K562 (cell line): ENCODE measurements at regions not wholly inside any gene's neighbourhood (a gene's known extent, or its start where the extent isn't known, plus 50 kb on each side); places are given as distances from the start of the nearest gene placed in this dataset.

Experiments used
- ATAC-seq: fragments of 200-7000 bp; cut with Tn5 transposase; 3 replicates; pipeline ENCODE4 v1.9.1; 2020; ENCODE audit warnings: moderate library complexity
- BruUV-seq: library from RNA; stranded (reverse); fragments of 400-500 nt; replicated peaks from 2 replicates; lab custom pipeline; 2021; lab: Mats Ljungman, UMichigan
- CTCF ChIA-PET: fragments of 300-600 bp; formaldehyde crosslinking; extraction: SDS; loops from one replicate; lab custom pipeline; 2021; ENCODE audit warnings: low intra/inter-chr PET ratio; lab: Yijun Ruan, JAX
- POLR2A ChIA-PET: fragments of 300-600, 350-650 bp; sonication (Branson Sonifier 250); formaldehyde crosslinking; extraction: SDS; loops from one replicate; lab custom pipeline; 2021; ENCODE audit warnings: antibody characterized with exemption, inconsistent platforms; lab: Yijun Ruan, JAX
- DNase-seq, 4 experiments: peaks; one replicate each; pipeline versions ENCODE4 v3.0.0 to v3.0.0-alpha.2; 2011 to 2018; ENCODE audit warnings: low spot score in 3 of 4, mixed read lengths in 3 of 4; ENCODE audit errors: extremely low read depth in 1 of 4
- FAIRE-seq: peaks from 2 replicates; lab custom pipeline; 2011; peaks lifted over from hg19 to GRCh38; lab: Jason Lieb, UNC
- H2AFZ ChIP-seq: 2 replicates; pipeline ENCODE4 v1.6.0; 2011; ENCODE audit warnings: low read depth, low read length, control low read depth, inconsistent platforms
- H3K27ac ChIP-seq: fragments of 200-600 bp; 3 replicates; pipeline ENCODE4 v1.8.0; 2011; ENCODE audit warnings: low read depth, mild to moderate bottlenecking, control low read depth, inconsistent platforms, low read length, moderate library complexity, mixed read lengths; ENCODE audit errors: extremely low read depth
- H3K27me3 ChIP-seq, 2 experiments: fragments of 300-600 bp in 1 of 2; 2 replicates in 1 of 2; 3 replicates in 1 of 2; pipeline versions ENCODE4 v1.6.0 to v1.8.0; 2011; ENCODE audit warnings: inconsistent platforms in 2 of 2, low read length in 2 of 2, mild to moderate bottlenecking in 1 of 2, mixed read lengths in 1 of 2, moderate library complexity in 1 of 2; ENCODE audit not compliant: control insufficient read depth in 2 of 2, insufficient read depth in 2 of 2
- H3K36me3 ChIP-seq: fragments of 300-600 bp; 3 replicates; pipeline ENCODE4 v1.8.0; 2011; ENCODE audit warnings: mild to moderate bottlenecking, low read length, inconsistent platforms; ENCODE audit not compliant: control insufficient read depth, insufficient read depth
- H3K4me1 ChIP-seq, 2 experiments: fragments of 200-600 bp in 1 of 2; replicated peaks in 1 of 2; 2 replicates in 1 of 2; 3 replicates in 1 of 2; pipeline versions ENCODE4 v1.5.1 to v1.8.0; 2011; ENCODE audit warnings: inconsistent platforms in 2 of 2, low read length in 2 of 2, mild to moderate bottlenecking in 1 of 2, mixed read lengths in 1 of 2, moderate library complexity in 1 of 2; ENCODE audit not compliant: control insufficient read depth in 2 of 2, insufficient read depth in 2 of 2
- H3K4me2 ChIP-seq: 2 replicates; pipeline ENCODE4 v1.6.1; 2011; ENCODE audit warnings: low read length, control low read depth, inconsistent platforms, mixed read lengths; ENCODE audit not compliant: insufficient read depth
- H3K4me3 ChIP-seq: fragments of 200-600 bp; sonication (generic), shearing (Covaris generic); 2 replicates; pipeline ENCODE4 v1.5.1; 2016; ENCODE audit warnings: control low read depth, inconsistent platforms
- H3K79me2 ChIP-seq: fragments of 200-600 bp; 3 replicates; pipeline ENCODE4 v1.8.0; 2011; ENCODE audit warnings: low read length, inconsistent platforms; ENCODE audit not compliant: control insufficient read depth, insufficient read depth
- H3K9ac ChIP-seq, 2 experiments: 2 replicates each; pipeline versions ENCODE4 v1.6.0 to v1.6.1; 2011; ENCODE audit warnings: low read depth in 2 of 2, low read length in 2 of 2, control low read depth in 1 of 2, inconsistent platforms in 1 of 2, mild to moderate bottlenecking in 1 of 2, mixed read lengths in 1 of 2; ENCODE audit not compliant: insufficient read depth in 1 of 2
- H3K9me1 ChIP-seq: one replicate; pipeline ENCODE4 v1.6.0; 2011; ENCODE audit warnings: inconsistent platforms, mild to moderate bottlenecking, low read length, moderate library complexity; ENCODE audit not compliant: control insufficient read depth, insufficient read depth
- H3K9me3 ChIP-seq: replicated peaks from 2 replicates; pipeline ENCODE4 v1.5.1; 2011; ENCODE audit warnings: low read depth, low read length, inconsistent platforms; ENCODE audit not compliant: control insufficient read depth, insufficient read depth
- H4K20me1 ChIP-seq: replicated peaks from 2 replicates; pipeline ENCODE4 v1.6.1; 2011; ENCODE audit warnings: low read length, inconsistent platforms, mixed read lengths; ENCODE audit not compliant: control insufficient read depth, insufficient read depth
- ARID1B ChIP-seq: fragments of 450-650 bp; IDR thresholded peaks from 2 replicates; pipeline ENCODE4 v1.6.1; 2016; ENCODE audit warnings: antibody characterized with exemption, mild to moderate bottlenecking, inconsistent platforms
- C11orf30 ChIP-seq: fragments of 450-650 bp; IDR thresholded peaks from 2 replicates; pipeline ENCODE4 v1.6.1; 2016; ENCODE audit warnings: low read depth, mild to moderate bottlenecking
- CEBPZ ChIP-seq: fragments of 150-350 bp; IDR thresholded peaks from 2 replicates; pipeline ENCODE4 v1.6.1; 2014; ENCODE audit warnings: low read depth, mild to moderate bottlenecking, low read length, borderline replicate concordance
- CHD2 ChIP-seq: IDR thresholded peaks from 2 replicates; pipeline ENCODE4 v1.6.1; 2011; ENCODE audit warnings: low read depth, low read length
- DIDO1 ChIP-seq: fragments of 450-650 bp; IDR thresholded peaks from 2 replicates; pipeline ENCODE4 v1.6.1; 2016; ENCODE audit warnings: low read depth, missing biosample characterization, missing genetic modification characterization
- HMBOX1 ChIP-seq: sonication (generic); IDR thresholded peaks from 2 replicates; pipeline ENCODE4 v1.6.1; 2016
- KLF6 ChIP-seq: fragments of 250-450 bp; sonication (Bioruptor Pico); IDR thresholded peaks from 2 replicates; pipeline ENCODE4 v1.4.0; 2020; ENCODE audit warnings: mild to moderate bottlenecking, moderate library complexity, borderline replicate concordance
- L3MBTL2 ChIP-seq: fragments of 450-650 bp; IDR thresholded peaks from 2 replicates; pipeline ENCODE4 v1.6.1; 2016; ENCODE audit warnings: mild to moderate bottlenecking, moderate library complexity
- NFE2L1 ChIP-seq: fragments of 450-650 bp; IDR thresholded peaks from 2 replicates; pipeline ENCODE4 v1.6.1; 2016; ENCODE audit warnings: missing genetic modification characterization, low read depth, mild to moderate bottlenecking, missing compliant biosample characterization, moderate library complexity, borderline replicate concordance
- PHB ChIP-seq: fragments of 250-450 bp; sonication (Bioruptor Pico); IDR thresholded peaks from 2 replicates; pipeline ENCODE4 v1.5.0; 2021
- SIRT6 ChIP-seq: IDR thresholded peaks from one replicate; pipeline ENCODE4 v1.6.1; 2012; ENCODE audit warnings: low read depth, mild to moderate bottlenecking, control low read depth, inconsistent platforms, low read length, moderate library complexity
- SNIP1 ChIP-seq: fragments of 450-650 bp; IDR thresholded peaks from 2 replicates; pipeline ENCODE4 v1.7.1; 2017; ENCODE audit warnings: low read depth, mild to moderate bottlenecking
- SOX6 ChIP-seq: fragments of 450-650 bp; IDR thresholded peaks from 2 replicates; pipeline ENCODE4 v1.6.1; 2014; ENCODE audit warnings: mild to moderate bottlenecking
- TAL1 ChIP-seq: fragments of 450-650 bp; IDR thresholded peaks from 2 replicates; pipeline ENCODE4 v1.6.1; 2016; ENCODE audit warnings: mild to moderate bottlenecking
- TEAD4 ChIP-seq, 2 experiments: sonication (generic) in 1 of 2; formaldehyde crosslinking in 1 of 2; IDR thresholded peaks; 2 replicates each; pipeline versions ENCODE4 v1.6.1 to v1.8.0; 2012 to 2022; ENCODE audit warnings: borderline replicate concordance in 1 of 2, inconsistent platforms in 1 of 2, low read length in 1 of 2, mild to moderate bottlenecking in 1 of 2, missing genetic modification reagents in 1 of 2
- THRB ChIP-seq: fragments of 450-650 bp; formaldehyde crosslinking; conservative IDR thresholded peaks from 2 replicates; pipeline ENCODE4 v1.4.0; 2022; ENCODE audit warnings: mild to moderate bottlenecking, missing genetic modification characterization
- XRCC3 ChIP-seq: fragments of 450-650 bp; IDR thresholded peaks from 2 replicates; pipeline ENCODE4 v1.6.1; 2017; ENCODE audit warnings: mild to moderate bottlenecking, moderate library complexity
- ZEB2 ChIP-seq: fragments of 450-650 bp; IDR thresholded peaks from 2 replicates; pipeline ENCODE4 v1.6.1; 2016
- ZNF316 ChIP-seq: fragments of 450-650 bp; IDR thresholded peaks from 2 replicates; pipeline ENCODE4 v1.6.1; 2016
- ZSCAN32 ChIP-seq: fragments of 450-650 bp; formaldehyde crosslinking; IDR thresholded peaks from 2 replicates; pipeline ENCODE4 v1.4.0; 2020; ENCODE audit warnings: mild to moderate bottlenecking, moderate library complexity
- WGBS: fragments of 100-300 bp; shearing (Covaris generic); methylation state at CpG from one replicate; pipeline ENCODE4 v1.1.6; 2016; ENCODE audit warnings: low coverage, mixed read lengths; ENCODE audit not compliant: insufficient coverage; ENCODE audit errors: missing lambda C conversion rate; 5-methylcytosine and 5-hydroxymethylcytosine counted together
- in situ Hi-C: fragments of 300-500 bp; cut with MboI; formaldehyde crosslinking; loops from 4 replicates; pipeline ENCODE4 v1.15.0; 2018; ENCODE audit warnings: inconsistent platforms, mixed read lengths
- intact Hi-C: fragments of 100-400 bp; cut with micrococcal nuclease; formaldehyde crosslinking; loops from 2 replicates; pipeline ENCODE4 v1.14.2; 2022

GRCh38 chr17:22461460-22462145 is 769.3 kb downstream of the KCNJ18 start:
- 2% methylated on average over 10 of the region's 14 CpGs for WGBS
- no peak for FAIRE-seq
- in situ Hi-C loops: no loop called here
- Histone ChIP-seq H3K27me3 (peaks cover 0 to 9% of the 10 kb centered on the region in 2 experiments; a peak in 1 of 5 replicates), H4K20me1 (no peaks in the 10 kb centered on the region), H3K27ac (no peak overlapping the region), H3K36me3 (no peaks in the 10 kb centered on the region), H3K9me3 (no peaks in the 10 kb centered on the region), H3K4me1 (no peaks in the 10 kb centered on the region; a peak in 2 of 5 replicates), H3K4me3 (no peak overlapping the region), H3K9ac (no peak overlapping the region), H3K4me2 (no peak overlapping the region), H2AFZ (no peak overlapping the region), H3K79me2 (no peaks in the 10 kb centered on the region), H3K9me1 (no peaks in the 10 kb centered on the region)
- peak in 3 of 4 experiments; percentile 7 to 78 (median 21) for DNase-seq
- ChIA-PET POLR2A (no interaction called here), CTCF (no interaction called here)
- peak; percentile 79 for ATAC-seq
- intact Hi-C loops: no loop called here
- no TSS peak for BruUV-seq
- TF ChIP-seq THRB (CRISPR knock-in tag) (no peak), SNIP1 (no peak), CEBPZ (no peak), SOX6 (peak; percentile 28; the same call in 1 of the 2 replicates), DIDO1 (tag) (no peak), KLF6 (CRISPR knock-in tag) (no peak), ZNF316 (no peak), TEAD4 (IDR thresholded peaks at IDR 0.05; ENCODE audit: low read length) (peak; percentile 79), TEAD4 (CRISPR knock-in tag; IDR thresholded peaks at IDR 0.05; ENCODE audit: borderline replicate concordance) (no peak), ZEB2 (no peak), NFE2L1 (tag) (no peak), C11orf30 (no peak), L3MBTL2 (no peak), TAL1 (peak; percentile 78), ARID1B (peak; percentile 80), CHD2 (no peak), HMBOX1 (no peak), SIRT6 (no peak), PHB (CRISPR knock-in tag) (no peak), ZSCAN32 (CRISPR knock-in tag) (no peak), XRCC3 (no peak)
